VCaP (cell line): ENCODE measurements at regions not wholly inside any gene's neighbourhood (a gene's known extent, or its start where the extent isn't known, plus 50 kb on each side); places are given as distances from the start of the nearest gene placed in this dataset.

Experiments used
- H3K27ac ChIP-seq: fragments of 450-650 bp; 2 replicates; pipeline ENCODE4 v1.5.1; 2017
- TF ChIP-seq, protein P1 (sequence below): fragments of 450-650 bp; conservative IDR thresholded peaks from 2 replicates; pipeline ENCODE4 v1.5.1; 2017; ENCODE audit warnings: mild to moderate bottlenecking, moderate library complexity

DNA sequence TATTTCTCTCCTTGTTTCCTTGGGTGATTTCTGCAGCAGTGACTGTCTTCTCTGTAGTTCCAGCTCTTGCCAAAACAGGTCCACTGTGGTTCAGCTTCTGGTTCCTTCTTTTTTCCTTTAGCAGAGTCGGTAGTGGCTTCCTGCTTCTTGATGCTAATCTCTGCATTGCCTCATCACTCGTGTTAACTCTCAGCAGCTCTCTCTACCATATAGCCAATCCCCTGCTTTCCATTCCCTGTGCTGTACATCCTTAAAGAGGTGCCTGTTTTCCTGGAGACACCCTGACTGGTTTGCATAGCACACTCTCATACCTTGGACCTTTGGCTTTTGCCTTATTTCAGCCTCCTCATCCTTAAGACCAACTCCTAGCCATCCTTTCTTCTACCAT, 191.2 kb upstream of the LNX1 start:
- peak overlapping the region; percentile 81 for H3K27ac ChIP-seq
- TF ChIP-seq, protein P1, sequence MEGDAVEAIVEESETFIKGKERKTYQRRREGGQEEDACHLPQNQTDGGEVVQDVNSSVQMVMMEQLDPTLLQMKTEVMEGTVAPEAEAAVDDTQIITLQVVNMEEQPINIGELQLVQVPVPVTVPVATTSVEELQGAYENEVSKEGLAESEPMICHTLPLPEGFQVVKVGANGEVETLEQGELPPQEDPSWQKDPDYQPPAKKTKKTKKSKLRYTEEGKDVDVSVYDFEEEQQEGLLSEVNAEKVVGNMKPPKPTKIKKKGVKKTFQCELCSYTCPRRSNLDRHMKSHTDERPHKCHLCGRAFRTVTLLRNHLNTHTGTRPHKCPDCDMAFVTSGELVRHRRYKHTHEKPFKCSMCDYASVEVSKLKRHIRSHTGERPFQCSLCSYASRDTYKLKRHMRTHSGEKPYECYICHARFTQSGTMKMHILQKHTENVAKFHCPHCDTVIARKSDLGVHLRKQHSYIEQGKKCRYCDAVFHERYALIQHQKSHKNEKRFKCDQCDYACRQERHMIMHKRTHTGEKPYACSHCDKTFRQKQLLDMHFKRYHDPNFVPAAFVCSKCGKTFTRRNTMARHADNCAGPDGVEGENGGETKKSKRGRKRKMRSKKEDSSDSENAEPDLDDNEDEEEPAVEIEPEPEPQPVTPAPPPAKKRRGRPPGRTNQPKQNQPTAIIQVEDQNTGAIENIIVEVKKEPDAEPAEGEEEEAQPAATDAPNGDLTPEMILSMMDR: no peak

GRCh38 chr4:53781629-53782457, 190.6 kb upstream of the LNX1 start:
- TF ChIP-seq, protein P1: no peak
- H3K27ac ChIP-seq: peak overlapping the region; percentile 81

DNA sequence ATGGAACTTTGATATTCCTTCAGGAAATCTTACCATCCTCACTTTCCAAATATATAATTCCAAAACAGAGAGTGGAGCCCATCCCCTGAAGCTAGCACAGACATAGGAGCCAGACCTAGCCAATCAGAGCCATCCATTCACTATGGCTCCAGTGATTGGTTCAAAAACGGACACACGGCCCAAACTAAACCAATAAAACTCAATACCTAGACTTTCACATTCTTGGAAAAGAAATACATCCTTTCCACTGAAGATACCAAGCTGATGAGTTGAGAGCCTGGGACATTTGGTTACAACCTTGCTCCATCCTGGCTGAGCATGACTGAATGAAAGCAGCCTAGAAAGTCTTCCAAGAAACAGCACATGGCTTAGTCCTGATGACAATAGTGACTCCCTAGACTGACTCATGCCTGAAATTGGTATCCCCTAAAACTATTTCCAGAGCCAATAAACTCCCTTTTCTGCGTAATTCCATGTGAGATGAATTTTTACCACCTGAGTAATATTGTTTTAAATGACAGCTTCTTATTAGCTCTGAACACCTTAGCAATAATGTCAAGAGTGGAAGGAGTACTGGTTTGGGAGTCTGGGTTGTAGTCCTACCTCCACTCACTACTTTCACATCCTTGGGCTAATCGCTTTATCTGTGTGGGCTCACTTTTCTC, 189.6 kb upstream of the LNX1 start:
- TF ChIP-seq, protein P1: no peak
- peak overlapping the region; percentile 81 for H3K27ac ChIP-seq

DNA sequence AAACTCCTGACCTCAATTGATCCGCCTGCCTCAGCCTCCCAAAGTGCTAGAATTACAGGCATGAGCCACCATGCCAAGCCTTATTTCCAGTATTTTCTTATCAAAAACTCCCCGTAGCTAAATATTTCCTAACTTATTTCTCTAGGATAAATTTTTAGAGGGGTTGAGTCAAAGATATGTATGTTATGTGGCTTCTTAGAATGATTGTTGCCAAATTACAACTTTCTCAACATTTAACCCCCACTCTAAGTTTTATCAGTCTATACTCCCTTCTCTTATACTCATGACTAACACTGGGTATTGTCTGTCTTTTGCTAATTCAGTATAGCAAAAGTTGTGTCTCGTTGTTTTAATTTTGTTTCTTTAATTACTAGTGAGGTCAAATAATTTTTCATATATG, 187.7 kb upstream of the LNX1 start:
- H3K27ac ChIP-seq: no peak overlapping the region
- TF ChIP-seq, protein P1: no peak

GRCh38 chr4:53778155-53778554, 186.9 kb upstream of the LNX1 start:
- no peak overlapping the region for H3K27ac ChIP-seq

DNA sequence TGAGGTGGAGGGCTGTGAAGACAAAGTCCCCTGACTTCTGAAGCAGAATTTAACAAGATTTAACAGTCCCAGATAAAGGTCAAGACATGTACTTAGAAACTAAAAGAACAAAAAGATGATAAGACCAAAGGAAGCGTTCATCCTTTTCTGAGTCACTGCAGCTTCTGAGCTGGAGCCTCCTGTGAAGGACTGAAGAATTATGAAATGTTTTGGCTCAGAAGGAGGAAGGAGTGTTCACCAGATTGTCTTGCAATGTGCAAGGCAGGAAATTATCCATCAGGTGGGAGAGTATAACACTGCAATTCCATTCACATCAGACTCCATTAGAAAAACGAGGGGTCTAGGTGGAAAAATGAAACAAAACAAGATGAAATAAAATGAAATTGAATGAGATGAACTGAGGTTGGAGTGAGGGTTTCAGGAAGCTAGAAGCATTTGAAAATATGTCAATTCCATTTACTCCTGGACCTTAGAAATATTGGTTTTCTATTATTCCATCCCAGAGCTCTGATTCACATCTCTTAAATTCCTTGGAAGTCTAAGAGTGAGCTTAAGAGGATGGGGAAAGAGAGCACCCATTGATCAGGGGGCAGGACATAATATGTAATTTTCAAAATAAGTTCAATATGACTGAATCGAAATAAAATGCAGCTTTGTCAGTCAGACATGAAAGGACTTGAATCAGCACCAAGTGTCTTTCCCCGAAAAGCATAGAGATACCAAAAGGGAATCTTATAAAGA, 186.1 kb upstream of the LNX1 start:
- TF ChIP-seq, protein P1: no peak
- H3K27ac ChIP-seq: no peak overlapping the region

More at GRCh38 chr4:53778155-53778554, 186.9 kb upstream of the LNX1 start:
- TF ChIP-seq, protein P1: no peak

DNA sequence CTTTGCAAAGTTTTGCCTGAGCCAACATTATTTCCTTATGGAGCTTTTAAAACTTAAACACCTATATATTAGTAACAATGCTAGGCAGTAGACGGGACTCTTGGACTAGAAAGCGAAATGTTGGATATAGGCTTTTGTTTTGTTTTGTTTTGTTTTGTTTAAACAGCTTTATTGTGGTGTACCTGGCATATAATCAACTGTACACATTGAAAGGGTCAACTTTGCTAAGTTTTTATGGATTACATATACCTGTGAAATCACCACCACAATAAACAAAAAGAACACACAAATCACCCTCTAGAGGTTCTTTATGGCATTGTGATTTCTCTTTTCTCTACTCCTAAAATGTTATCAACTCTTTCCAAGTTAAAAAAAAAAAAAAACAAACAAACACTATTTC, 184.9 kb upstream of the LNX1 start:
- TF ChIP-seq, protein P1: peak; percentile 13; the same call in 1 of the 2 replicates

More for the DNA sequence above, 184.9 kb upstream of the LNX1 start:
- H3K27ac ChIP-seq: no peak overlapping the region
